ENCODE measurements at regions not wholly inside any gene's neighbourhood (a gene's known extent, or its start where the extent isn't known, plus 50 kb on each side); places are given as distances from the start of the nearest gene placed in this dataset.

DNA sequence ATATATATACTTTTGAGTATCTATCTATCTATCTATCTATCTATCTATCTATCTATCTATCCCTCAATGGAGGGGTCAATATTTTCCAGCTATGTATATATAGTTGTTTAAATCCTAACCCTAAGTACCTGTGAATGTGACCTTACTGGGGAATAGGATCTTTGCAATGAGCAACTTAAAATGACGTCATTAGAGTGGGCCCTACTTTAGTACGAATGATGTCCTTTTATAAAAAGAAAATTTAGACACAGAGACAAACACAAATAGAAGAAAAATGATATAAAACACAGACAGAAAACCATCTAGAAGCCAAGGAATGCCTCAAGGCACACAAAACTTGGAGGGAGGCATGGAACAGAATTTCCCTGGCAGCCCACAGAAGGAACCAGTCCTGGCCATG is 2283.7 kb downstream of the NCAM2 start:
- DNase-seq = no peak

DNA sequence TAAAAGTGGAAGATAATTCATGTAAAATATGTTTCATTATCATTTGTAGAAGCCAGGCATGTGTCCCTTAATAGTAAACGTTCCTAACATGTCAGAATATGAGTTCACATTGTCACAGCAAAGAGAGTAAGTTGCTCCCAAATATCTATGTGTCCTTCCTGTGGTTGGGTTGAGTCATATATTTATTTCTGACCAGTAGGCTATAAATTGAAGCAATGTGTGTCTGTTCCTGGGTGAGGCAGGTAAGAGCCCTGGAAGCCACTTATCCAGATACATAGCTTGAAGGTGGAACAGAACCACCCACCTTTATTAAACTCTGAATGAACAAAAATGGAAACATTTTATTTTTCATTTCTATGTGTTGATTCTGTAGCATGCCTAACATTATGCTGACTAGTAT is 2251.6 kb downstream of the NCAM2 start:
- DNase-seq = no peak

DNA sequence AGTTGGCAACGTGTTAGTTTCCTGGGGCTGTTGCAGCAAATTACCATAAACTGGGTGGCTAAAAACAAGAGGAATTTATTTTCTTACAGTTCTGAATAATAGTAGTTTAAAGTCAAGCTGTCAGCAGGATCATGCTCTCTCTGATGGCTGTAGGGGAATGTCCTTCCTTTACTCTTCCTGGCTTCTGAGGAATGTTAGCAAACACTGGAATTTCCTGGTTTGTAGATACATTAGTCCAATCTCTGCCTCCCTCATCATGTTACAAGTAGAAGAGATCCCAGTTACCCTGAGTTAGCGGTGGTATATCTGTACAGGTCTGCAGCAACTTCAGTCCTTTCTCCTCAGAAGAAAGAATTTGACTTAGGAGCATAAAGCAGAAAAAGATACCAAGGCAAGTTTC is 2249.1 kb downstream of the NCAM2 start:
- DNase-seq = no peak

DNA sequence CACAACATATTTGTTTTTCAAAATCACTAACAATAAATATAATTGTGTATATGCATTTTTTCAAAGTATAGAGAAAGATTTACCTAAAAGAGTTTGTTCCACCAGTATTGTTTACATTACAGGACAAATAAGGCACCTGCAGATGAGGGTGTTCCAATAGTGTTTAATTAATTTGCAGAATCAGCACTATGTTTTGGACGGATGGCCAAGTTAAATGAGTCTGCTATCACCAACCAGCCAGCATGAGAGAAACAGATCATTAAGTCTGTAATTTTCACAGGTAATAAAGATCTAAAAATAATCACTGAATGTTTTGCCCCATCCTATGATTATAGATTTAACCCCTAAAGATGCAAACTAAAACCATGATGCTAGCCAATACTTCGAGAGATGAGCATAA is 2247.0 kb downstream of the NCAM2 start:
- DNase-seq = no peak

DNA sequence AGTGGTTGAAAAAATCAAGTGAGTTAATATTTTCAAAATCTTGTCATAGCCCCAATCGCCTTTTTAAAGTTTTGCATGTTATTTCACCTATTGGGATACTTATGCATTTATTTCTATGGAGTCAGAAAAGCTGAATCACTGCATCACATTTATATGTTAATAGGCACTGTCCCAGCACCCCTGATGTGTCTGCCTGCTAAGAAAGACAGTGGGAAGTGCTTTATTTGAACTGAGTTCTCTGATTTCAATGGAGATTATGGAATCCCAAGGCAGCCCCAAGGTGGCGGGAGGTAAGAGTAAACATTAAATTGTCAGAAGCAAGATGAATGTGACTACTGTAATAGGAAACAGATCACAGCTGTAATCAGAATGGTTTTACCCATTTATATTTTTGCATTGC is 2225.7 kb downstream of the NCAM2 start:
- no peak for DNase-seq

DNA sequence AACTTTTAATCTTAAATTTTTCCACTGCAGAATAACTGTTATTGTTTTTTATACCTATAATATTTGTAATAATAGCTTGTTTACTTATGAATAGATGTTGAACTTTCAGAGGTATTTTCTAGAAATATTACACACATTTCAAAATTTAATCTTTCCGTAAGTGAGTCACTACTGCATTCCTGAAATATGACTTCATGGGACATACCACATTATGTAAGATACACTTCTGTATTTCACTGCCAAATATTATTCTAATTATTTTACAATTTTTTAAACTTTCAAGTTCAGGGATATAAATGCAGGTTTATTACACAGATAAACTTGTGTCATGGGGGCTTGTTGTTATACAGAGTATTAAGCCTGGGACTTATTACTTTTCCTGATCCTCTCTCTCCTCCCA is 2220.5 kb downstream of the NCAM2 start:
- DNase-seq = no peak

DNA sequence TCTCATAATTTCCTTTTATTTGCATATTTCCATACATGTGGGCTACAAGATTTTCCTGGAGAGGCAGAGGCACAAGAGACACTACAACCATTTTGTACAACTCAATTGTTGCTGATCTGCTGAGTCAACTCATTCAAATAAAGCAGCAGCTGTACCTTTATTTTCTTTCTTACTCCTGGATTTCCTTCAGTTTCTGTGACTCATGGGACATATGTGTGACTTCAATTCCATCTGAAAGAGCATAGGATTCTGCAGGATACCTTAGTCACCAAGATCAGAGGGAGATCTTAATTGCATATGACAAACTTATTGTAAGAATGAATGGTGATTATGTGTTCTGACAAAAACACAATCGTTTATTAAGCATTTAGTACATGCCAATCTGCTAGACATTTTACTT is 2219.4 kb downstream of the NCAM2 start:
- DNase-seq = no peak

DNA sequence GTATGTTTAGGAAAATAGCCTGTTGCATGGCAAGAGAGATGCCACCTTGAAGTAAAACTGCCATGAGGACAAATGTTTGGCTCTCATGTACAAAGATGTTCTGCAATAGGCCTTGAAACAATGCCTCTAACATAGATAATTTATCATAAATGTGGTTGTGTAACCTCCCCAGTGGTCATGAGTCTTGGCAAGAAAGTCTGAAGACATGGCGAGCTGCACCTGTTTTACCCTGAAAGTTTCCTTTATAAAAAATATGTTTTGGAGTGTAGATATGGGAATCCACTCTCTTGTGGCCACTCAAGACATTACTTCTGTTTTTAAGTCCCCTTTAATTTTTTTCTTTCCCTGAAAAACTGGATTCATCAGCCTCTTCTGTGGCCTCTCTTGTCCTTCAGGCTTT is 2217.1 kb downstream of the NCAM2 start:
- no peak for DNase-seq

Measured in amniotic stem cell (primary cell).